IPS-18a (cell line): ENCODE measurements at regions not wholly inside any gene's neighbourhood (a gene's known extent, or its start where the extent isn't known, plus 50 kb on each side); places are given as distances from the start of the nearest gene placed in this dataset.
"Not testable (repeated sequence)": the region's sequence is repeated elsewhere in the genome, so short reads cannot be mapped to it uniquely, and the experiment has no call there.

Experiments used
- H3K27ac ChIP-seq: one replicate; pipeline ENCODE4 v1.5.1; 2013; ENCODE audit warnings: low read length
- H3K27me3 ChIP-seq: one replicate; pipeline ENCODE4 v1.6.1; 2013; ENCODE audit warnings: mild to moderate bottlenecking, low read length; ENCODE audit not compliant: control insufficient read depth, insufficient read depth
- H3K36me3 ChIP-seq: one replicate; pipeline ENCODE4 v1.6.1; 2013; ENCODE audit warnings: low read depth, low read length; ENCODE audit not compliant: control insufficient read depth
- H3K4me1 ChIP-seq: one replicate; pipeline ENCODE4 v1.6.1; 2013; ENCODE audit warnings: low read depth, low read length; ENCODE audit not compliant: control insufficient read depth
- H3K4me3 ChIP-seq: one replicate; pipeline ENCODE4 v1.5.1; 2013; ENCODE audit warnings: low read length
- H3K9ac ChIP-seq: one replicate; pipeline ENCODE4 v1.6.1; 2013; ENCODE audit warnings: mild to moderate bottlenecking, low read length, moderate library complexity
- H3K9me3 ChIP-seq: one replicate; pipeline ENCODE4 v1.6.1; 2013; ENCODE audit warnings: low read depth, low read length; ENCODE audit not compliant: control insufficient read depth

GRCh38 chr2:129802290-129802689 lies 177.2 kb upstream of the RAB6C start:
- Histone ChIP-seq H3K9me3 (no peaks in the 10 kb centered on the region), H3K27me3 (no peaks in the 10 kb centered on the region), H3K4me3 (no peak overlapping the region), H3K9ac (no peak overlapping the region), H3K36me3 (no peaks in the 10 kb centered on the region), H3K4me1 (peaks cover 30% of the 10 kb centered on the region), H3K27ac (no peak overlapping the region)

GRCh38 chr2:129803032-129803431 lies 176.4 kb upstream of the RAB6C start:
- Histone ChIP-seq H3K36me3 (no peaks in the 10 kb centered on the region), H3K27ac (no peak overlapping the region), H3K4me1 (peaks cover 30% of the 10 kb centered on the region), H3K9me3 (no peaks in the 10 kb centered on the region), H3K4me3 (no peak overlapping the region), H3K9ac (no peak overlapping the region), H3K27me3 (no peaks in the 10 kb centered on the region)

GRCh38 chr2:129803871-129804270 lies 175.6 kb upstream of the RAB6C start:
- H3K9ac ChIP-seq, result no peak overlapping the region
- no peaks in the 10 kb centered on the region for H3K27me3 ChIP-seq
- no peaks in the 10 kb centered on the region for H3K36me3 ChIP-seq

GRCh38 chr2:129805899-129806298 lies 173.6 kb upstream of the RAB6C start:
- Histone ChIP-seq H3K4me3 (no peak overlapping the region), H3K9me3 (no peaks in the 10 kb centered on the region), H3K4me1 (peaks cover 30% of the 10 kb centered on the region), H3K9ac (no peak overlapping the region), H3K36me3 (no peaks in the 10 kb centered on the region), H3K27me3 (no peaks in the 10 kb centered on the region), H3K27ac (no peak overlapping the region)

More at GRCh38 chr2:129803871-129804270, 175.6 kb upstream of the RAB6C start:
- H3K9me3 ChIP-seq, result no peaks in the 10 kb centered on the region
- peaks cover 30% of the 10 kb centered on the region for H3K4me1 ChIP-seq
- H3K4me3 ChIP-seq, result no peak overlapping the region
- no peak overlapping the region for H3K27ac ChIP-seq

GRCh38 chr2:129806317-129806716 lies 173.1 kb upstream of the RAB6C start:
- no peak overlapping the region for H3K9ac ChIP-seq
- no peak overlapping the region for H3K4me3 ChIP-seq
- H3K4me1 ChIP-seq, result peaks cover 27% of the 10 kb centered on the region

GRCh38 chr2:129806990-129807389 lies 172.5 kb upstream of the RAB6C start:
- H3K36me3 ChIP-seq, result no peaks in the 10 kb centered on the region
- H3K27ac ChIP-seq, result no peak overlapping the region
- H3K4me1 ChIP-seq, result peaks cover 20% of the 10 kb centered on the region
- H3K9me3 ChIP-seq, result no peaks in the 10 kb centered on the region
- H3K4me3 ChIP-seq, result no peak overlapping the region
- no peak overlapping the region for H3K9ac ChIP-seq
- no peaks in the 10 kb centered on the region for H3K27me3 ChIP-seq

More at GRCh38 chr2:129806317-129806716, 173.1 kb upstream of the RAB6C start:
- Histone ChIP-seq H3K27me3 (no peaks in the 10 kb centered on the region), H3K27ac (no peak overlapping the region), H3K36me3 (no peaks in the 10 kb centered on the region), H3K9me3 (no peaks in the 10 kb centered on the region)

GRCh38 chr2:129807642-129808338 lies 171.7 kb upstream of the RAB6C start:
- not testable (repeated sequence) for H3K36me3 ChIP-seq, H3K9me3 ChIP-seq, H3K27ac ChIP-seq, H3K4me3 ChIP-seq, H3K27me3 ChIP-seq, H3K9ac ChIP-seq
- peaks cover 12% of the 10 kb centered on the region for H3K4me1 ChIP-seq

- H3K9me3 ChIP-seq, result no peaks in the 10 kb centered on the region
- H3K27ac ChIP-seq, result no peak overlapping the region
- H3K27me3 ChIP-seq, result no peaks in the 10 kb centered on the region
- no peak overlapping the region for H3K4me3 ChIP-seq
- no peaks in the 10 kb centered on the region for H3K36me3 ChIP-seq
- H3K4me1 ChIP-seq, result peaks cover 9% of the 10 kb centered on the region
- no peak overlapping the region for H3K9ac ChIP-seq
These were observed 168.9 kb upstream of the RAB6C start for GRCh38 chr2:129810521-129810920.

GRCh38 chr2:129812071-129812470 lies 167.4 kb upstream of the RAB6C start:
- Histone ChIP-seq H3K27me3 (no peaks in the 10 kb centered on the region), H3K27ac (no peak overlapping the region), H3K36me3 (no peaks in the 10 kb centered on the region), H3K9ac (no peak overlapping the region), H3K4me1 (peaks cover 2% of the 10 kb centered on the region), H3K4me3 (no peak overlapping the region), H3K9me3 (no peaks in the 10 kb centered on the region)

- Histone ChIP-seq H3K27me3 (no peaks in the 10 kb centered on the region), H3K4me1 (no peaks in the 10 kb centered on the region), H3K9me3 (no peaks in the 10 kb centered on the region), H3K27ac (no peak overlapping the region), H3K36me3 (no peaks in the 10 kb centered on the region), H3K4me3 (no peak overlapping the region), H3K9ac (no peak overlapping the region)
These were observed 166.8 kb upstream of the RAB6C start for GRCh38 chr2:129812654-129813053.

GRCh38 chr2:129813404-129813803 lies 166.1 kb upstream of the RAB6C start:
- H3K27me3 ChIP-seq, result no peaks in the 10 kb centered on the region
- no peak overlapping the region for H3K9ac ChIP-seq
- H3K36me3 ChIP-seq, result no peaks in the 10 kb centered on the region
- H3K4me3 ChIP-seq, result no peak overlapping the region
- no peaks in the 10 kb centered on the region for H3K9me3 ChIP-seq
- H3K27ac ChIP-seq, result no peak overlapping the region
- no peaks in the 10 kb centered on the region for H3K4me1 ChIP-seq

GRCh38 chr2:129816813-129817574 lies 162.5 kb upstream of the RAB6C start:
- H3K9ac ChIP-seq, result no peak overlapping the region
- no peak overlapping the region for H3K4me3 ChIP-seq
- H3K4me1 ChIP-seq, result no peaks in the 10 kb centered on the region
- H3K27ac ChIP-seq, result no peak overlapping the region
- no peaks in the 10 kb centered on the region for H3K9me3 ChIP-seq
- no peaks in the 10 kb centered on the region for H3K36me3 ChIP-seq
- H3K27me3 ChIP-seq, result no peaks in the 10 kb centered on the region
